ENCODE measurements at regions not wholly inside any gene's neighbourhood (a gene's known extent, or its start where the extent isn't known, plus 50 kb on each side); places are given as distances from the start of the nearest gene placed in this dataset.

DNA sequence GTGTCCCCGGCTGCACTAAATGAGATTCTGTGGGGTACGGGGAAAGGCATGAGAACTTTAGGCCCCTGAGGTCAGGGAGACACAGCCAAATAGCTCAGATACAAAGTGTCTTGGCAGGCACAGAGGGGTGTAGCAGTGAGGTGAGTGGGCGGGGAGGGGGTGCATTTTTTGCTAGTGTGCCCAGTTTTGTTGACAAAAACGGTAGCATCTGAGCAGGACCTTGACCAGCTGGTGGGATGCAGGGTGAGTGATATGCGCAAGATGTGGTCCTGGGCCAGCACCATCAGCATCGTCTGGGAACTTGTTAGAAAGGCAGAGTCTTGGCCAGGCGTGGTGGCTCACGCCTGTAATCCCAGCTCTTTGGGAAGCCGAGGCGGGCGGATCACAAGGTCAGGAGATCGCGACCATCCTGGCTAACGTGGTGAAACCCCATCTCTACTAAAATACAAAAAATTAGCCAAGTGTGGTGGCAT, 127.3 kb upstream of the LGALSL start:
- H3K27me3 Mint-ChIP-seq, result no peaks in the 10 kb centered on the region
- H3K27ac Mint-ChIP-seq, result peak overlapping the region; percentile 99

DNA sequence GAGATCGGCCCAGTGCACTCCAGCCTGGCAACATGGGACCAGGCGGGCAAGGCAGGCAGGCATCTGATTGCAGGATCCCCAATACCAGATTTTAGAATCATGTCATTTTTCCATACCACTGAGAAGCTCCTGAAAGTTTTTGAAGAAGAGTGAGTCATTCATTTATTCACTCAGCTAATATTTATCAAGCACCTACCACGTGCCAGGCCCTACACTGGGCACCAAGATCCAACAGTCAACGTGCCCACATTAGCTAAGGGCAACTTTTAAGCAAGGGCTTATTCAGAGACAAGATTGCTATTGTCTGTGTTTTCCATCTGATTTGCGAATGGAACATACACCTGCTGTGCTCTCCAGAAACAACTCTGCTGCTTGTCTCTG, 126.8 kb upstream of the LGALSL start:
- peak overlapping the region; percentile 99 for H3K27ac Mint-ChIP-seq
- H3K4me3 Mint-ChIP-seq, result peak overlapping the region; percentile 76
- H3K36me3 Mint-ChIP-seq, result no peaks in the 10 kb centered on the region
- H3K27me3 Mint-ChIP-seq, result no peaks in the 10 kb centered on the region
- peaks cover 75% of the 10 kb centered on the region for H3K4me1 Mint-ChIP-seq
- no peaks in the 10 kb centered on the region for H3K9me3 Mint-ChIP-seq

More for the DNA sequence above, 127.3 kb upstream of the LGALSL start:
- H3K36me3 Mint-ChIP-seq, result no peaks in the 10 kb centered on the region
- H3K4me1 Mint-ChIP-seq, result peaks cover 75% of the 10 kb centered on the region
- no peaks in the 10 kb centered on the region for H3K9me3 Mint-ChIP-seq
- H3K4me3 Mint-ChIP-seq, result peak overlapping the region; percentile 80

DNA sequence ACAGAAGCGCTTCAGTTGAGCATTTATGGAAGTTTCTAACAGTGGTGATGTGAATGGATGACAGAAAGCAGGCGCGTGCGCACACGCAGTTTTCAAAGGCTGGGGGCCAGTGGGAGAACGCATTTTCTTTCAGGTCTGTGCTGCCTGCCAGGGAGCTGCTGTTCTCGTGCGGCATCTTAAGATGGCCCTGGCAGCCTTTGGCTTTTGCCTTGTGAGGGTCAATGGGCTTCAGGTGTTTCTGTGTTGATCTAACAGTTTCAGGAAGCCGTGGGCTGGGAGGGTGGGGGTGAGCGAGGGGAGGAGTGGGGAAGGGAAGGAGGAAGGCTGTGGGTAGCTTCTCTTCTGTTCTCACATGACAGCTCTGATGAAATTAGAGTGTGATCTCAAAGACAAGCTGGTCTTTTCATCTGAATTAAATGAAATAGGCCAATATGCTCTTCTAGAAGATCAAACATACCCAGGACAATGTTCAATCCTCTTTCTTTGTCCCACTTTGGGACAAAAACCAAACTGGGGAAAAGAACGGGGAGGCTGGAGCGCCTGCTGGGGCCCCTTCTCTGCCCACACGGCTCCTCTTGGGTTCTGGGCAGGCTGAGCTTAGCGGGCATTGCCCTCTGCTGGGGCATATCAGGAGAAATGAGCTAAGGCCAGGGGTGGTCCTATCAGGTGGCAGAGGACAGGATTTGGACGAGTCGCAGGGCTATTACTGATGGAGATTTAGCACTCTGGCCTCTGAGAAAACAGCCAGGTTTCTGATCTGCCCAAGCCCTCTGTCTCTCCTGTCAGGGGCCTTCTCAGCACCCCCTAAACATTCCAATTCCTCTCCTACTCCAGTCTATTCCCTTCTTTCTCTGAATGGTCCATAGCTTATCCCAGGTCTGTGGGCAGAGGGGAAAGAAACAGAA, 126.2 kb upstream of the LGALSL start:
- H3K27me3 Mint-ChIP-seq, result no peaks in the 10 kb centered on the region
- H3K9me3 Mint-ChIP-seq, result no peaks in the 10 kb centered on the region
- H3K4me1 Mint-ChIP-seq, result peaks cover 71% of the 10 kb centered on the region
- peak overlapping the region; percentile 76 for H3K4me3 Mint-ChIP-seq
- H3K36me3 Mint-ChIP-seq, result no peaks in the 10 kb centered on the region
- H3K27ac Mint-ChIP-seq, result peak overlapping the region; percentile 99

DNA sequence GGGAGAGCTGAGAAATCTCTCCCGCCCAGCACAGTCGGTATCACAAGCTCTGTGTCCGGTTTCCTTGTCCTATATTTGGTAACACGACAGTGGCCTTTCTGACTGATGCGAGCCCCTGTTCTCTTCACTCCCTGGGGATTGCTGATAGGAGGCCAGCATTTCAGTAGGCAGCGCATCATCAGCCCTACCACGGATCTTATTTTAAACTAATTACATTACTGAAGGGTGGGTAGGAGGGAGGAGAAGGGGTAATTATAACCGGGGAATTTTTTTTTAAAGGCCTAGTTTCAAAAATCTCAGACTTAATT, 125.6 kb upstream of the LGALSL start:
- Mint-ChIP-seq H3K36me3 (no peaks in the 10 kb centered on the region), H3K4me1 (peaks cover 67% of the 10 kb centered on the region), H3K27ac (peak overlapping the region; percentile 99), H3K4me3 (peak overlapping the region; percentile 76), H3K27me3 (no peaks in the 10 kb centered on the region), H3K9me3 (no peaks in the 10 kb centered on the region)

DNA sequence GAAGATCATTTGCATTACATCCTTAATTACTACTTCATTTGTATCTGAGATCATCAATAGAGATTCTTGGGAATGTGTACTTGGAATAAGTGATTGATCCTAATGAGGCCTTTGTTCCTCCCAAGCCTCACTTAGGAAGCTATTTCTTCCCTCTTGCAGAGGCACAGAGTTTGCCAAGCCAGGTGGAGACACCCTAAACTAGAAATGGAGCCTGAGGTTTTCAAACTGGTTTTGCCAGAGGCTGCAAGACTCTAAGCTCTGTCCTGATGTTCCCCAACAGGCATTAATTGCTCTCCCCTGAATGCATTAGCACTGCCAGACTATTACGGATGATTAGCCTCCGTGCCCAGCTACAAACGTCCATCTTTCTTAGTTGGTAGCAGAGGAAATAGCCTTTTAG, 125.2 kb upstream of the LGALSL start:
- H3K36me3 Mint-ChIP-seq, result no peaks in the 10 kb centered on the region
- peak overlapping the region; percentile 99 for H3K27ac Mint-ChIP-seq
- H3K27me3 Mint-ChIP-seq, result no peaks in the 10 kb centered on the region
- H3K9me3 Mint-ChIP-seq, result no peaks in the 10 kb centered on the region
- peaks cover 63% of the 10 kb centered on the region for H3K4me1 Mint-ChIP-seq
- H3K4me3 Mint-ChIP-seq, result no peak overlapping the region

DNA sequence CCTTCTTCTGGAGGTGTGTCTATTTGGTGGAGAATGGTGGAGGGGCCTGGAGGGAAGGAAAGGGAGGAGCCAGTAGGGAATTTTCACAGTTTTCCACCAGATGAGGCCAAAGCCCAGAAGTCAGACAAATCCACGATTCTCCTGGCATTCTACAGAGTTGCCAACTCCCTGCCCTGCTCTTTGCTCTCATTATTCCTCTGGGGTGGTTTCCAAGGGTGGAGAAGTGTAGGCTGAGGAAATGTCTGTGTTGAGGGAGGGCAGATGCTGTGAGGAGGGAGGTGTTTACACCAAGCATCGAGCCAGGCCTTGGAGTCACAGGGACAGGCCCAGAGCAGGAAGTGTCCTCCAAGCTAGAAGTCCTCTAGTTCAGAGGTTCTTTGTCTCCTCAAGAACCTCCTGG, 124.1 kb upstream of the LGALSL start:
- H3K4me1 Mint-ChIP-seq, result peaks cover 52% of the 10 kb centered on the region
- H3K9me3 Mint-ChIP-seq, result no peaks in the 10 kb centered on the region
- H3K27ac Mint-ChIP-seq, result peak overlapping the region; percentile 13
- H3K4me3 Mint-ChIP-seq, result no peak overlapping the region
- H3K36me3 Mint-ChIP-seq, result no peaks in the 10 kb centered on the region
- no peaks in the 10 kb centered on the region for H3K27me3 Mint-ChIP-seq

DNA sequence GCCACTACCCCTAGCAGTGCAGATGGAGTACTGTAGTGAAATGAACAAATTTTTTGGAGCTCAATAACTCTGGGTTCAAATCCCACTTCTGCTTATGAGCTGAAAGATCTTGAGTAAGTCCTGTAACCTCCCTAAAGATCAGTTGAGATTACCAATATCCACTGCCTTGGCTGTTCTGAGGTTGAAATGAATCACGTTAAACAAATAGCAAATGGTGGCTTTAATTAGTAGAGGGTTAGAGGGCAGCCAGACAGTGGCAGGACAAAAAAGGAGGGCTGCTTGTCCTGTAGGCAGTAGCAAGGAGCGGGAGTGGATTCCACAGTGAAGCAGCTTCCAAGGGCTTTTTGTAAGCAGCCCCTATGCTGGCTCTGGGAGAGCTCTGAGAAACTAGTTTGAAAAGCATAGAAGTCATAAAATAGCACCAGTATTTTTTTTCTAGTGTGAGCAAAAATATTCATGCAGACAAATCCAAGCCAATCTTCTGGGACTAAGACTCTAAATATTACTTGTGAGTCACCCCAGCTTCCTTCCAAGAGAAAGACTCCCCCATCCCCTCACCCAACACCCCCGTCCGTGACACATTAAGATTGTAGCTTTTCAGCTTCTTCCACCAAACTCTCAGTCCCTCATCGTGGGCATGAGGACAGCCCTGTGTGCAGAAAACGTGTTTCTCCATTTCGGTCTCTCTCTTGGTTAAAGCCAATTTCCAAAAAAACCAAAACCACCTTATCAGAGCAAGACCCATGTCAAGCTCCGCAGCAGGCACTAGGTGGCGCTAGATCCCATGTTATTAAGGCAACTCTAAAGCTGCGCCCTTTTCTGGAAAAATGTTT, 123.5 kb upstream of the LGALSL start:
- H3K4me1 Mint-ChIP-seq, result peaks cover 45% of the 10 kb centered on the region
- H3K36me3 Mint-ChIP-seq, result no peaks in the 10 kb centered on the region
- H3K27me3 Mint-ChIP-seq, result no peaks in the 10 kb centered on the region
- peak overlapping the region; percentile 46 for H3K4me3 Mint-ChIP-seq
- peak overlapping the region; percentile 90 for H3K27ac Mint-ChIP-seq
- no peaks in the 10 kb centered on the region for H3K9me3 Mint-ChIP-seq

DNA sequence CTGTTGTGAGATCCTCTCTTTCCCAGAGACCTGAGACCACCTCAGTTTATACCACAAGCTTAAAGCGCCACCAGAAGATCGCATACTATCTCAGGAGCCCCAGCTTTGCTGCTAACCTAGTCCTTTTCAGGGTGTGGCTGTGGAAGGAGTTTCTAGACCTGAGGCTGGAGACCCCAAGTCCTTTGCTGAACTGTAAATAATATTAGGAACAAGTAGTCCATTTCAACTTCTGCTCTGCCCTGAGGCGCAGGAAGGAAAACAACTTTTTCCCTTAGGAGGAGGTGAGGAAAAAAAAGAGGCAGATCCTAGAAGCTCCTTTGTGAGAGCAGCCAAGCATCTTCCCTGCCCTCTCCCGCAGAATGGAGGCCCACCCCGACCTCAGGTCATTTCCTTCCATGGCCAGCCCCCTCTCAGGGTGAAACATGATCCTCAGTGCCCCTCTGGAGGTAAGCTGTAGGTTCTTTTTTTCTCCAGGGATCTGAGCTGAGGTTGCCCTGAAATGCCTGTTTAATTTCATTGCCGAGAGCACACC, 122.8 kb upstream of the LGALSL start:
- peaks cover 38% of the 10 kb centered on the region for H3K4me1 Mint-ChIP-seq
- no peaks in the 10 kb centered on the region for H3K27me3 Mint-ChIP-seq
- no peaks in the 10 kb centered on the region for H3K9me3 Mint-ChIP-seq
- H3K27ac Mint-ChIP-seq, result peak overlapping the region; percentile 90
- H3K36me3 Mint-ChIP-seq, result no peaks in the 10 kb centered on the region
- no peak overlapping the region for H3K4me3 Mint-ChIP-seq

DNA sequence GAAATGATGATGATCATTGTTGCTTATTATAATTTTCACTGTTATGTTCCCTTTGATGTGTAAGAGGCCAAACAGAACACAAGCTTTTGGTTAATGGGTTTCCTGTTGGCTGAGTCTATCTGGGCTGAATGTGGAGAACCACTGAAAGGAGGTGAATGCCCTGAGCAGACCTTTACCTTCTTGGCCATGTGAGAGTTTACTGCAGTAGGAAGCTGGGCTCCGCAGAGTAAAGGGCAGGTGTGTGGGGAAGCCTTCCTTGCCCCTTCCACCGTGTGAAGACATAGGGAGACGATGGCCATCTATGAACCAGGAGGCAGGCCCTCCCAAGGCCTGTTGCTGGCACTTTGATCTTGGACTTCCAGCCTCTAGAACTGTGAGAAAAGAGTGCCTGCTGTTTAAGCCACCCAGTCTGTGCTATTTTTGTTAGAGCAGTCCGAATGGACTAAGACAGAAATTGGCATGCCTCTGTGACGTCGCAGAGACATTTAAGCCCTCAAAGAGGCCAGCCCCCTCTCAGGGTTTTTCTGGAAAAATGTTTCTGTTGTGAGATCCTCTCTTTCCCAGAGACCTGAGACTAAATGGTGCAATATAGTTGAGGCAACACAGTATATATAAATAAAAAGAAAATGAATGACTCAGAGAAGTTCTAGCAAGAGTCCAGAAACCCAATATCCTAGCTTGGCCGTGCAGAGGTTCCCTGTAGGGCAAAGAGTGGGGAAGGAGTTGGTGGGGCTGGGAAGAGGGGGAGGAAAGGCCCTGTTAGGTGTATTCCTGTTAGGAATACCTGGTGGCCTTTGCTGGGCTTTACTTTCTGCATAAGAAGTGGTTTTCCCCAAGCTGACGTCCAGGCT, 121.9 kb upstream of the LGALSL start:
- H3K4me1 Mint-ChIP-seq, result peaks cover 29% of the 10 kb centered on the region
- no peak overlapping the region for H3K27ac Mint-ChIP-seq
- no peaks in the 10 kb centered on the region for H3K27me3 Mint-ChIP-seq
- no peaks in the 10 kb centered on the region for H3K36me3 Mint-ChIP-seq
- no peak overlapping the region for H3K4me3 Mint-ChIP-seq
- no peaks in the 10 kb centered on the region for H3K9me3 Mint-ChIP-seq

DNA sequence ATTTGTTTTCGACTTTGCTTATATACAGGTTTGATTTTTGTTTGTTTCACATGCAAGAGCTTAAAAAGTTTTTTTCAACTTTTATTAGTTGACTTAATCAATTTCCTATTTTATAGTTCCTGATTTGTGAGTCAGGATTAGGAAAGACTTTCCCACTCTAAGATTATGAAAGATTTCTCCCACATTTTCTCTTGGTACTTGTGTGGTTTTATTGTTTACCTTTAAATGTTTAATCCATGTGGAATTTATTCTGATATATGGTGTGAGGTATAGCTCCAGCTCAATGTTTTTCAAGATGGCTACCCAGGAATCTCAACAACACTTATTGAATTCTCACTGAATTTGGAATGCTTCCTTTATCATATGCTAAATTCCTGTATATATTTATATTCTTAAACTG, 117.8 kb upstream of the LGALSL start:
- Mint-ChIP-seq H3K4me3 (no peak overlapping the region), H3K27me3 (no peaks in the 10 kb centered on the region), H3K4me1 (no peaks in the 10 kb centered on the region), H3K27ac (no peak overlapping the region), H3K36me3 (no peaks in the 10 kb centered on the region), H3K9me3 (no peaks in the 10 kb centered on the region)

DNA sequence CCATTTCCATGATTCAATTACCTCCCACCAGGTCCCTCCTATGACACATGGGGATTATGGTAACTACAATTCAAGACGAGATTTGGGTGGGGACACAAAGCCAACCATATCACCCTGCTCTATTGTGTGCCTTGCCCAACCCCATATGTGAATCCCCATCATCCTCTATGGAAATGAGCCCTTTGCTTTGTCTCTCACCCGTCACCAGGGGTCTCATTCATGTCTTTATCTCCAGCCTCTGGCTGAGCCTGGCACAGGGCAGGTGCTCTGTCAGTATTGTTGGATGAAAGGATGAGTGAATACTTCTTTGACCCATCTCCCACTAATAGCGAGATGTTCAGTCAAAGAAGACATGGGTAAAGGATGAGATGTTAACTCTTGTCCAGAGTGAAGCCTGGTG, 116.6 kb upstream of the LGALSL start:
- H3K27ac Mint-ChIP-seq, result no peak overlapping the region
- no peaks in the 10 kb centered on the region for H3K27me3 Mint-ChIP-seq
- no peaks in the 10 kb centered on the region for H3K36me3 Mint-ChIP-seq
- no peaks in the 10 kb centered on the region for H3K4me1 Mint-ChIP-seq
- no peaks in the 10 kb centered on the region for H3K9me3 Mint-ChIP-seq
- no peak overlapping the region for H3K4me3 Mint-ChIP-seq

DNA sequence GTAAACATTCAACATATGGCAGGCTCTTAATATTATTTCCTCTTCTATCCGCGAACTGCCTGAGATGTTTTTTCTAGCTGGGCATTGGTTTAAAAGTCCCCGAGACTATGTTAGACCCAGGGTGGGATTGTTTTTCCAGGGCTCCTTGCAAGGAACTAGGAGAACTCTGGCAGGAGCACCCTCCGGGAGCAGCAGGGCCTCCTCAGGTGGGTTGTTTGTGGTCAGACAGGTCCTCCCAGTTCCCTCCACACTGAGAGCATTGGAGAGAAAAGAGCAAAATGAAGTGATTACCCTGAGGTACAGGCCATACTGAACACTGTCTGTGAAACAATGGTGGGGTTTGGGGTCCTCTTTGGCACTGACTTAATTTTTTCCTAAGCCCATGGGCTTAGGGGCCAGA, 115.9 kb upstream of the LGALSL start:
- Mint-ChIP-seq H3K36me3 (no peaks in the 10 kb centered on the region), H3K4me1 (no peaks in the 10 kb centered on the region), H3K9me3 (no peaks in the 10 kb centered on the region), H3K27me3 (no peaks in the 10 kb centered on the region), H3K27ac (no peak overlapping the region), H3K4me3 (no peak overlapping the region)

DNA sequence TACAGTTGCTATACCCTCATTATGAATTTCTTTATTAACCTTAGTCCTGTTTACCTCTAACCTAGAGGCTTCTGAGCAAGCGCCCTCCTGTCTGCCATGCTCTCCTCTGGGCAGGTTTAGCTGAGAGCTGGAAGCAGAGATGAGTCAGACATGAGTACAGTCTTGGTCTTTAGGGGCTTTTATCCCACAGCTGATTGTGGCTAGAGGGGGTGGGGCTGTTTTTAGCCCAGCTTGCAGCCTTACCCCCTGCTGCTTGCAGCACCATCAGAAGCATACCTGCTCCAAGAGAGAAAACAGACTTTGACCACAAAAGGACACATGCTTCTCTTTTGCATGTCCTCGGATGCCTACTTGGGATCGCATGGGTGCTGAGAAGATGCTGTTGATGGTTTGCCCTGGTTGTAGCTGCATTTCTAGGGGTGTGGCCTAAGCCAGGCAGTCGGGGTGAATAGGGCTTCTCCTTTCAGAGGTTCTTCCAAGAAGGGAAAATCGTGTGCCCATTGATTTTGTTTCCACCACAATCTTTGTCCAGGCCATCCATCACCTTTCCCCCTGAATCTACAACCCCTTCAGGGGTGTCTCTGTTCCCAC, 115.0 kb upstream of the LGALSL start:
- H3K36me3 Mint-ChIP-seq, result no peaks in the 10 kb centered on the region
- H3K9me3 Mint-ChIP-seq, result no peaks in the 10 kb centered on the region
- no peak overlapping the region for H3K4me3 Mint-ChIP-seq
- no peaks in the 10 kb centered on the region for H3K4me1 Mint-ChIP-seq
- H3K27ac Mint-ChIP-seq, result no peak overlapping the region
- no peaks in the 10 kb centered on the region for H3K27me3 Mint-ChIP-seq

DNA sequence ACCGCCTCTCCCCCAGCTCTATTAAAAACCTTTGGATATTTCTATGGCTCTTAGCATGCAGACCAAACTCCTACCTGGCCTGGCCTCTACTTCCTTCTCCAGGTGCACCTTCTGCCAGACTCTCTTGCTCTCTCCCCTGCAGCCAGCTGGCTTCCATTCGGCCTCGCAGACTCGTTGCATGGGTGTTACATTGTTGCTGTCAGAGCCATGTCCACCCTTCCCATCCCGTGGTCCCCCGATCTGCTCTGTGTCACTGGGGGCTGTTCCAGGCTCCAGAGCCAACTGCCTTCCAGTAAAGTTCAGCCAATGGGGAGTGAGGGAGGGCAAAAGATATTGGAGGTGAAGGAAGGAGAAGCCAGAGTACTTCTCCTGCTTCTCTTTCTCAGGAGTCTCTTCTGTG, 112.5 kb upstream of the LGALSL start:
- no peak overlapping the region for H3K4me3 Mint-ChIP-seq
- H3K27me3 Mint-ChIP-seq, result no peaks in the 10 kb centered on the region
- H3K9me3 Mint-ChIP-seq, result no peaks in the 10 kb centered on the region
- no peaks in the 10 kb centered on the region for H3K4me1 Mint-ChIP-seq
- no peak overlapping the region for H3K27ac Mint-ChIP-seq
- no peaks in the 10 kb centered on the region for H3K36me3 Mint-ChIP-seq
